ENCODE measurements at regions not wholly inside any gene's neighbourhood (a gene's known extent, or its start where the extent isn't known, plus 50 kb on each side); places are given as distances from the start of the nearest gene placed in this dataset.

- Mint-ChIP-seq H3K9me3 (no peaks in the 10 kb centered on the region), H3K27ac (no peak overlapping the region), H3K36me3 (no peaks in the 10 kb centered on the region), H3K27me3 (peaks cover 7 to 21% of the 10 kb centered on the region in 2 donors), H3K4me1 (peaks cover 4 to 9% (median 9%) of the 10 kb centered on the region in 3 donors), H3K4me3 (no peak overlapping the region)
- peaks cover 5% of the 10 kb centered on the region for H3K4me1 ChIP-seq (ENCODE audit: insufficient read depth, low read length)
- no peak overlapping the region for H3K27ac ChIP-seq (ENCODE audit: low read depth, low read length)
- DNase-seq, result peak in 4 of 5 donors; percentile 3 to 52 (median 6)
- H3K9me3 ChIP-seq (ENCODE audit: low read length), result no peaks in the 10 kb centered on the region
- POLR2A ChIA-PET, result interaction anchor here (0.6 kb wide), 1 partner anchor 125 kb away, joined by 3 read pairs; no protein-coding TSS in a partner anchor
- no peak overlapping the region for H3K4me3 ChIP-seq (ENCODE audit: low read length)
- H3K27me3 ChIP-seq (ENCODE audit: insufficient read depth, low read length, poor library complexity, severe bottlenecking), result peaks cover 5% of the 10 kb centered on the region
- CTCF ChIA-PET, result no interaction called here
- H3K36me3 ChIP-seq (ENCODE audit: insufficient read depth, low read length), result no peaks in the 10 kb centered on the region
These were observed 97.3 kb upstream of the AKIP1 start for GRCh38 chr11:8813658-8814057.

- no peaks in the 10 kb centered on the region for H3K9me3 Mint-ChIP-seq
- H3K36me3 ChIP-seq (ENCODE audit: insufficient read depth, low read length), result no peaks in the 10 kb centered on the region
- no peaks in the 10 kb centered on the region for H3K36me3 Mint-ChIP-seq
- H3K4me3 ChIP-seq (ENCODE audit: low read length), result no peak overlapping the region
- CTCF ChIA-PET, result no interaction called here
- peaks cover 4 to 9% (median 9%) of the 10 kb centered on the region in 3 donors for H3K4me1 Mint-ChIP-seq
- no peaks in the 10 kb centered on the region for H3K9me3 ChIP-seq (ENCODE audit: low read length)
- no peak overlapping the region for H3K4me3 Mint-ChIP-seq
- H3K27ac Mint-ChIP-seq, result no peak overlapping the region
- no peak overlapping the region for H3K27ac ChIP-seq (ENCODE audit: low read depth, low read length)
- H3K27me3 Mint-ChIP-seq, result peaks cover 7 to 19% of the 10 kb centered on the region in 2 donors
- no peaks in the 10 kb centered on the region for H3K27me3 ChIP-seq (ENCODE audit: insufficient read depth, low read length, poor library complexity, severe bottlenecking)
- POLR2A ChIA-PET, result interaction anchor here (0.6 kb wide), 1 partner anchor 126 kb away, joined by 3 read pairs; no protein-coding TSS in a partner anchor
- no peak for DNase-seq
- H3K4me1 ChIP-seq (ENCODE audit: insufficient read depth, low read length), result peaks cover 5% of the 10 kb centered on the region
These were observed 96.6 kb upstream of the AKIP1 start for GRCh38 chr11:8814209-8814922.

- H3K4me3 ChIP-seq (ENCODE audit: low read length), result no peak overlapping the region
- no peak overlapping the region for H3K4me3 Mint-ChIP-seq
- no peak for DNase-seq
- no peaks in the 10 kb centered on the region for H3K9me3 ChIP-seq (ENCODE audit: low read length)
- H3K4me1 ChIP-seq (ENCODE audit: insufficient read depth, low read length), result peaks cover 5% of the 10 kb centered on the region
- no peaks in the 10 kb centered on the region for H3K36me3 Mint-ChIP-seq
- CTCF ChIA-PET, result no interaction called here
- POLR2A ChIA-PET, result no interaction called here
- peaks cover 7 to 14% of the 10 kb centered on the region in 2 donors for H3K27me3 Mint-ChIP-seq
- no peaks in the 10 kb centered on the region for H3K9me3 Mint-ChIP-seq
- no peaks in the 10 kb centered on the region for H3K27me3 ChIP-seq (ENCODE audit: insufficient read depth, low read length, poor library complexity, severe bottlenecking)
- H3K36me3 ChIP-seq (ENCODE audit: insufficient read depth, low read length), result no peaks in the 10 kb centered on the region
- peaks cover 4 to 9% (median 9%) of the 10 kb centered on the region in 3 donors for H3K4me1 Mint-ChIP-seq
- no peak overlapping the region for H3K27ac ChIP-seq (ENCODE audit: low read depth, low read length)
- H3K27ac Mint-ChIP-seq, result no peak overlapping the region
These were observed 96.1 kb upstream of the AKIP1 start for GRCh38 chr11:8814923-8815240.

GRCh38 chr11:8818421-8818820 lies 92.6 kb upstream of the AKIP1 start:
- Mint-ChIP-seq H3K27me3 (peaks cover 0 to 6% of the 10 kb centered on the region in 2 donors), H3K4me3 (no peak overlapping the region), H3K9me3 (no peaks in the 10 kb centered on the region), H3K36me3 (no peaks in the 10 kb centered on the region), H3K27ac (no peak overlapping the region), H3K4me1 (no peaks in the 10 kb centered on the region)
- Histone ChIP-seq H3K27ac (ENCODE audit: low read depth, low read length) (no peak overlapping the region), H3K36me3 (ENCODE audit: insufficient read depth, low read length) (no peaks in the 10 kb centered on the region), H3K9me3 (ENCODE audit: low read length) (no peaks in the 10 kb centered on the region), H3K27me3 (ENCODE audit: insufficient read depth, low read length, poor library complexity, severe bottlenecking) (no peaks in the 10 kb centered on the region), H3K4me1 (ENCODE audit: insufficient read depth, low read length) (peaks cover 5% of the 10 kb centered on the region), H3K4me3 (ENCODE audit: low read length) (no peak overlapping the region)
- ChIA-PET POLR2A (no interaction called here), CTCF (interaction anchor here (1.4 kb wide), 1 partner anchor 8 kb away, joined by 3 read pairs; a partner anchor contains a TSS)
- no peak for DNase-seq

GRCh38 chr11:8820401-8820800 lies 90.6 kb upstream of the AKIP1 start:
- Mint-ChIP-seq H3K4me3 (no peak overlapping the region), H3K27me3 (peaks cover 6 to 13% of the 10 kb centered on the region in 2 donors), H3K4me1 (no peaks in the 10 kb centered on the region), H3K36me3 (no peaks in the 10 kb centered on the region), H3K27ac (no peak overlapping the region), H3K9me3 (peaks cover 0 to 4% (median 0%) of the 10 kb centered on the region in 5 donors)
- Histone ChIP-seq H3K27me3 (ENCODE audit: insufficient read depth, low read length, poor library complexity, severe bottlenecking) (no peaks in the 10 kb centered on the region), H3K36me3 (ENCODE audit: insufficient read depth, low read length) (no peaks in the 10 kb centered on the region), H3K9me3 (ENCODE audit: low read length) (no peaks in the 10 kb centered on the region), H3K4me3 (ENCODE audit: low read length) (no peak overlapping the region), H3K27ac (ENCODE audit: low read depth, low read length) (no peak overlapping the region), H3K4me1 (ENCODE audit: insufficient read depth, low read length) (no peaks in the 10 kb centered on the region)
- DNase-seq, result no peak
- ChIA-PET CTCF (no interaction called here), POLR2A (no interaction called here)

GRCh38 chr11:8822469-8822868 lies 88.5 kb upstream of the AKIP1 start:
- ChIA-PET POLR2A (no interaction called here), CTCF (no interaction called here)
- DNase-seq, result no peak
- no peak overlapping the region for H3K4me3 ChIP-seq (ENCODE audit: low read length)
- H3K4me1 ChIP-seq (ENCODE audit: insufficient read depth, low read length), result no peaks in the 10 kb centered on the region
- no peaks in the 10 kb centered on the region for H3K9me3 ChIP-seq (ENCODE audit: low read length)
- no peak overlapping the region for H3K27ac Mint-ChIP-seq
- H3K27me3 ChIP-seq (ENCODE audit: insufficient read depth, low read length, poor library complexity, severe bottlenecking), result no peaks in the 10 kb centered on the region
- H3K4me3 Mint-ChIP-seq, result no peak overlapping the region
- H3K27ac ChIP-seq (ENCODE audit: low read depth, low read length), result no peak overlapping the region
- no peaks in the 10 kb centered on the region for H3K36me3 Mint-ChIP-seq
- H3K9me3 Mint-ChIP-seq, result peaks cover 0 to 4% (median 0%) of the 10 kb centered on the region in 5 donors
- H3K4me1 Mint-ChIP-seq, result no peaks in the 10 kb centered on the region
- H3K27me3 Mint-ChIP-seq, result peaks cover 6 to 12% of the 10 kb centered on the region in 2 donors
- no peaks in the 10 kb centered on the region for H3K36me3 ChIP-seq (ENCODE audit: insufficient read depth, low read length)

GRCh38 chr11:8823174-8823742 lies 87.7 kb upstream of the AKIP1 start:
- H3K9me3 Mint-ChIP-seq, result peaks cover 0 to 4% (median 0%) of the 10 kb centered on the region in 5 donors
- Histone ChIP-seq H3K27me3 (ENCODE audit: insufficient read depth, low read length, poor library complexity, severe bottlenecking) (no peaks in the 10 kb centered on the region), H3K36me3 (ENCODE audit: insufficient read depth, low read length) (no peaks in the 10 kb centered on the region), H3K27ac (ENCODE audit: low read depth, low read length) (no peak overlapping the region), H3K4me3 (ENCODE audit: low read length) (no peak overlapping the region), H3K9me3 (ENCODE audit: low read length) (no peaks in the 10 kb centered on the region), H3K4me1 (ENCODE audit: insufficient read depth, low read length) (no peaks in the 10 kb centered on the region)
- H3K27ac Mint-ChIP-seq, result no peak overlapping the region
- H3K27me3 Mint-ChIP-seq, result peaks cover 6 to 12% of the 10 kb centered on the region in 2 donors
- no peak overlapping the region for H3K4me3 Mint-ChIP-seq
- POLR2A ChIA-PET, result no interaction called here
- H3K36me3 Mint-ChIP-seq, result no peaks in the 10 kb centered on the region
- DNase-seq, result no peak
- CTCF ChIA-PET, result interaction anchor here (0.6 kb wide), 1 partner anchor 39 kb away, joined by 3 read pairs; no protein-coding TSS in a partner anchor
- no peaks in the 10 kb centered on the region for H3K4me1 Mint-ChIP-seq

GRCh38 chr11:8826139-8826786 lies 84.7 kb upstream of the AKIP1 start:
- no peak for DNase-seq
- Mint-ChIP-seq H3K9me3 (peaks cover 0 to 4% (median 0%) of the 10 kb centered on the region in 5 donors), H3K4me1 (no peaks in the 10 kb centered on the region), H3K4me3 (no peak overlapping the region), H3K27ac (no peak overlapping the region), H3K36me3 (no peaks in the 10 kb centered on the region), H3K27me3 (peaks cover 6 to 12% of the 10 kb centered on the region in 2 donors)
- CTCF ChIA-PET, result no interaction called here
- Histone ChIP-seq H3K27me3 (ENCODE audit: insufficient read depth, low read length, poor library complexity, severe bottlenecking) (no peaks in the 10 kb centered on the region), H3K4me3 (ENCODE audit: low read length) (no peak overlapping the region), H3K36me3 (ENCODE audit: insufficient read depth, low read length) (no peaks in the 10 kb centered on the region), H3K9me3 (ENCODE audit: low read length) (no peaks in the 10 kb centered on the region), H3K4me1 (ENCODE audit: insufficient read depth, low read length) (no peaks in the 10 kb centered on the region), H3K27ac (ENCODE audit: low read depth, low read length) (no peak overlapping the region)
- POLR2A ChIA-PET, result no interaction called here
